C4-2B (cell line): ENCODE measurements at regions not wholly inside any gene's neighbourhood (a gene's known extent, or its start where the extent isn't known, plus 50 kb on each side); places are given as distances from the start of the nearest gene placed in this dataset.
"Not testable (repeated sequence)": the region's sequence is repeated elsewhere in the genome, so short reads cannot be mapped to it uniquely, and the experiment has no call there.

Experiments
- CTCF ChIP-seq: fragments of 450-650 bp; conservative IDR thresholded peaks from 2 replicates; pipeline ENCODE4 v1.5.1; 2017; ENCODE audit warnings: mild to moderate bottlenecking
- ZFX ChIP-seq: fragments of 450-650 bp; IDR thresholded peaks from 2 replicates; pipeline ENCODE4 v1.6.1; 2017

- TF ChIP-seq CTCF, ZFX: not testable (repeated sequence)
These were observed 102.0 kb upstream of the DUSP21 start for GRCh38 chrX:44741859-44742258.
